Skeletal muscle cell (primary cell): ENCODE measurements at regions not wholly inside any gene's neighbourhood (a gene's known extent, or its start where the extent isn't known, plus 50 kb on each side); places are given as distances from the start of the nearest gene placed in this dataset.

Source experiments
- DNase-seq: peaks from one replicate; pipeline ENCODE4 v3.0.0-alpha.2; 2010; ENCODE audit warnings: low read depth
- H3K4me3 ChIP-seq: 2 replicates; pipeline ENCODE4 v1.5.1; 2011; ENCODE audit warnings: low read depth, mild to moderate bottlenecking, control low read depth, low read length, moderate library complexity

DNA sequence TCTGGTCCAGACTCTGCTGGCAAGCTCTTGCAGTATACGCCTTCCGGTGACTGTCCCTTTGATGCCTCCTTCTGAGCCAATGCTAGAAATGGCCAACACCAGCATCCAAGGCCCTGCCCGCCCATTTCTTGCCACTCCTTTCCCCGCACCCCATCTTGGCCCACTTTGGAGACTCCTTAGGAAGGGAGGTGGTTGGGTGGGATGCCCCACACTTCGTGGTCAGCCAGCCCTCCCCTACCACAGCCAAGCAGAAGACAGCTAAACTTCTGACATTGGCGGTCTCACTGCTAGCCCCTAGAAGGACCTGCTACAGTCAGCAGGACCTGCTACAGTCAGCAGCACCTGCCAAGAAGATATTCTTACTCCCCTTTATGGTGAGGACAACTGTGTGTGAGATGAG is 73.5 kb upstream of the CLDN14 start:
- H3K4me3 ChIP-seq = no peak overlapping the region
- DNase-seq = no peak

DNA sequence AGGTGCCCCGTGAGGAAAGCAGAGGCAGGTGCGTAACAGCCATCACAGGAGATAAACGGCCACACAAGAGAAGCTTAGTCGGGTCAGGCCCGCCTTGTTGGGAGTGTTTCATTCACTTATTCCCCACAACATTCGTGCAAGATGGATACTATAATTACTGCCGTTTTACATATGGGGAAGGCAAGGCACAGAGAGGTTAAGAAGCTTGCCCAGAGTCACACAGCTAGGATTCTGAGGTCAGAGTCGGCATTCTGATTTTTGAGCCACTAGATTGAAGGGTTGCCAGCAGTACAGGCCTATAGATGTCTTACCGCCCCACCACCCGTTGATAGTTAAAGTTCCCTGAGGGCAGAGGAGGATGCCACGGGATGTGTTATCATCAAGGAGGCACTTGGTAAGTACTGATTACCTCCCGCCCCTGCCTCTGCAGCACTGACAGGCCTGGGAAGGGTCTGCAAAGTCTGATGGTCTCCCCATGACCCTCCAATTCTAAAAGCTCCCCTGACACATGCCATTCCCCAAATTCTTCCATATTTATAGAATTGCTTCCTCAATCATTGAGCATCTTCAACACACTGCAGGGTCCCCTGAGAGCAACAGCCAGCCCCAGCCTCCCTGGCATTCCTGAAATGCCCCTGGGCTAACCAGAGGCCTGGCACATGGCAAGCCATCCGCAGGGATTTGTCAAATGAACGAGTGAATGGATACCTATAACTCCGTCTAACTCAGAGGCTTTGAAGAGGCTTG is 74.7 kb upstream of the CLDN14 start:
- no peak overlapping the region for H3K4me3 ChIP-seq
- no peak for DNase-seq

DNA sequence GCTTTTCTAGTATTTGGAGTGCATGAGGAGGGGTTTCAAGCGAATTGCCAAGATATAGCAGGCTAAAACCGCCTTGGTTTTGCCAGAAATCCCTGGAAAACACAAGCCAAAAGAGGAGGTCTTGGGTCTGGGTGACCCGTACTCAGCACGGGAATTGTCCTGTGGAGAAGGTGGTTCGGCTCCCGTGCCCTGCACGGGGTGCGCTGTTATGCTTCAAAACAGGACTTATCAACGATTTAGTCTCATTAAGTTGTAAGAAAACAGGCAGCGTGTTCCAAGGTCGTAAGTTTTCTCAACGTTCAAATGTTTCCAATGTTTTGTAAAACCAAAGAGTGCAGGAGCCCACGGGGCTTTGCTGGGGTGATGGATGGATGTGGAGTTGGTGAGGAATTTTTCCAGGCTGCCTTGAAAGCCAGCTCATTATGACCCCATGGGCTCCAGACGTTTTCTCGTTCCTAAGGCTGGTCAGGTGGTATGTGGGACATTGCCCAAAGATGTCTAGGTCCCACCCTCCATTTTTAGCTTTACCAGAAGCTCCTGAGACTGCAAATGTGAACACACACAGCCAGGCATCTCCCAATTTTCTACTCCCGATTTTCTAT is 75.4 kb upstream of the CLDN14 start:
- no peak for DNase-seq
- no peak overlapping the region for H3K4me3 ChIP-seq

DNA sequence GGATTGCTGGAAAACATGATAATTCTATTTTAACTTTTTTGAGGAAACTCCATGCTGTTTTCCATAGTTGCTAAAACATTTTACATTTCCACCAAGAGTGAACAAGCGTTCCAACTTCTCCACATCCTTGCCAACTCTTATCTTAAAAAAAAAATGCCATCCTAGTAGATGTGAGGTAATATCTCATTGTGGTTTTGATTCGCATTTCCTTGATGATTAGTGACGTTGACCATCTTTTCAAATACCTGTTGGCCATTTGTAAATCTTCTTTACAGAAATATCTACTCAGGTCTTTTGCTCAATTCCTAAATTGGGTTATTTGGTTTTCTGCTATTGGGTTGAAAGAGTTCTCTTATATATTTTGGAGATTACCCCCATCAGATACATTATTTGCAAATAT is 77.4 kb upstream of the CLDN14 start:
- H3K4me3 ChIP-seq = no peak overlapping the region
- no peak for DNase-seq

- DNase-seq = no peak
- H3K4me3 ChIP-seq = no peak overlapping the region
Observed at GRCh38 chr21:36560933-36561575, 81.1 kb upstream of the CLDN14 start.

GRCh38 chr21:36563341-36563926 is 83.5 kb upstream of the CLDN14 start:
- DNase-seq = no peak
- H3K4me3 ChIP-seq = no peak overlapping the region

GRCh38 chr21:36564647-36565046 is 84.7 kb upstream of the CLDN14 start:
- no peak overlapping the region for H3K4me3 ChIP-seq
- DNase-seq = no peak

- H3K4me3 ChIP-seq = no peak overlapping the region
- DNase-seq = no peak
Observed at GRCh38 chr21:36565540-36565939, 85.6 kb upstream of the CLDN14 start.

DNA sequence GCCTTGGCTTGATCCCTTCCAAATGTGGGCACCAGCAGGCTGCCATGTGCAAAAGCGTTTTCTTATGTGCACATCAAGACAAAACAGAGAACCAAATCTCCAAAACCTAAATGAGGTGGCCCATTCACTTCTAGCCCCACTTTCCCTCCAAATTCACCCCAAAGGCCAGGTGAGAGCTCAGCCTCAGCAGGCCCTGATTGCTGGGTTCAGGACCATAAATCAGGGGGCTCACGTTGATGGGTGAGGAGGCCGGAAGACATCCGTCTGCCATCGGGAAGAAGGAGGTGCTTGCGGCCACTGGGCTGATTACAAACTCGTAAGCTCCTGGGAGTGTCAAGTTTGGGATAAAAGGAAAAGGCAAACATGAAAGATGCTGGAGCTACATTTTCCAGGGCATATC is 86.7 kb upstream of the CLDN14 start:
- no peak overlapping the region for H3K4me3 ChIP-seq
- no peak for DNase-seq

DNA sequence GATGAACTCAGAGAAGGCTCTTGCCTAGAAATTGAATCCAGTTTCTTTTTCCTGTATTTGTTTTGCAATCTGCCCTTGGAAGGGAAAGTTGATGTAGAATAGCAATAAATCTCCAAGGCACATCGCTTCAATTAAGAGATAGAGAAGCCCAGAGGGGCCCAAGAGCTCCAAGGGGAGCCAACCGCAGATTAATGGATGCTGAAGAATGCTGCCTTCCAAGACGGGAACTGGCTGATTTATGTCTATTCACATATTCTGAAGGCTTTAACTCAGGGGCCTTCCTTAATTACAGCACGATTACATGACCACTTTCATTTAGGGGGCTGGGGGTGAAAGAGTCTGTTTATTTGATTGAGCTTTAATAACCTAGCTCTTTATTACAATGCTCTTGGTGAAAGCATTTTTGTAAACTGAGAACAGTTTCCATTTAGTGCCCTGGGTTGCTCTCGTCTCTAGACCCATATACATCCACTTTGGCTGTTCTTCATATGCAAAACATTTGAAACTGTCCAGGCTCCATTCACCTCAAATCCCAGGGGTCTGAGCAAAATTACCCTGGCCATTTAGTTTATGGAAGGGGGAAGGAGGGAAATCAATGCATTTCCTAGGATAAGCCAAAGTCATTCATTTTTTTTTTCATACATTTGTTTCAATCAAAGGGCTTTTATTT is 87.4 kb upstream of the CLDN14 start:
- H3K4me3 ChIP-seq = no peak overlapping the region
- no peak for DNase-seq

DNA sequence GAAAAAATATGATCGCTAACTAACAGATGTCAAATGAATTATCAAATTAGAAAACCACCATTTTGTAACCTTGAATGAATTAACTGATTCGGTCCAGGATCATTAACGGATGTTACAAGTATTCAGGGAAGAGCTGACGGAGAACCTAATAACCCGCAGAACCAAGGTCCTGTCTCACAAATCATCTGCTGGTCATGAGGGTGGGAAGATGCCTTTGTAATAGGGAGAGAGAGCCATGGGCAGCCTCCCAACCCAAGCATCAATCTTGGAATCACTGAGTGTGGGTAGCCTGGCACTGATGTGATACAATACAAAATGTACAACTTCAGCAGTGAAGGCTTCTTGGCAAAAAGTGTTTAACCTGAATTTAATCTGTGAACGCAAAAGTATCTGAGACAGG is 89.6 kb upstream of the CLDN14 start:
- H3K4me3 ChIP-seq = no peak overlapping the region
- DNase-seq = no peak

DNA sequence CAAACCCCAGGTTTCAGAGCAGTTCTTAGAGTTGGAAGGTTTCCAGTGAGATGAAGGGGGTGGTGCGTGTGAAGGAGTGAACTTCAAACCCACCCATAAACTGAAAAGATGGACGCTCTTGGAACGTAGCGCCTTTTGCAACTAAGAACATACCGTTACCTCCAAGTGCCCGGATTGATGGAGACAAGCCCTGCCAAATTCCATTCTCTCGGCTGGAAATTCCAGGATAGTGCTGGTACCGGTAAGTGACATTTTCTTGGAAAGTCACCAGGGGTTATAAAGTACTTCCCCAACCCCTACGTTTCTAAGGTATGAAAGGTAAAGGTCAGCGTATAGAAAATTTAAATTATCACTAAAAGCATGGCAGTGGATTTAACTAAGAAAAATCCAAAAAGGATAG is 91.6 kb upstream of the CLDN14 start:
- H3K4me3 ChIP-seq = no peak overlapping the region
- DNase-seq = no peak

DNA sequence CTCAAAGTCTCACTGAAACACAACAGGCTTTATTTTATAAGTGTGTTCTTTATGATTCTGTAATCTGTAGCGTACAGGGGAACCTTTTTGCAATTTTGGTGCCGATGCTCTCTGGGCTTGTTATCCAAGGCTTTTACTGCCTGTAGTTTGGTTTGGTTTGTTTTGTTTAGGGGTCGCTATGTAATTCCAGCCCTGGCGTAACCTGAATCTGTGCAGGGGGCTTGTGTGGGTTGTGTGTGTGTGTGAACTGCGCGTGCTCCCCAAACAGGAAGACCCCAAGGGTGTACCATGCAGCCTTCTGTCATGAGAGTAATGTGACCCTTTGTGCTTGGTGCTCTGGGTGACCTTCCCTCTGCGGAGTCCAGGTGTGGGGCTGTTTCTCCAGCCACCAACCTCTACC is 92.1 kb upstream of the CLDN14 start:
- H3K4me3 ChIP-seq = no peak overlapping the region
- DNase-seq = no peak

DNA sequence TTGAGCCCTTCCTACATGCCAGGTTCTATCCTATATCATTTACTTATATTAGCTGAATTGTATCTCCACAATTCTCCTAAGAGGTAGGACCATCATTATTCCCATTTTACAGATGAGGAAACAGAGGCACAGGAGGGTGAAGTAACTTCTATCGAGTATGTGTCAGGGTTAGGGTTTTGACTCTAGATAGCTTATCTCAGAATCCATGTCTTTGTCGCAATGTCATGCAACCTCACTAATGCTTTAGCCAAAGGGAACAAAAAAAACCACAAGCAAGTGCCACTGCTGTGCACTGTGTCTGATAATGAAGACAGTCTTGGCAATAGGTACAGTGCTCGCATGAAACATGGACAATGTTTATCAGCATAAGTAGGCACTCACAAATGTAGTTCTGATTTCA is 95.4 kb upstream of the CLDN14 start:
- DNase-seq = no peak
- H3K4me3 ChIP-seq = no peak overlapping the region

DNA sequence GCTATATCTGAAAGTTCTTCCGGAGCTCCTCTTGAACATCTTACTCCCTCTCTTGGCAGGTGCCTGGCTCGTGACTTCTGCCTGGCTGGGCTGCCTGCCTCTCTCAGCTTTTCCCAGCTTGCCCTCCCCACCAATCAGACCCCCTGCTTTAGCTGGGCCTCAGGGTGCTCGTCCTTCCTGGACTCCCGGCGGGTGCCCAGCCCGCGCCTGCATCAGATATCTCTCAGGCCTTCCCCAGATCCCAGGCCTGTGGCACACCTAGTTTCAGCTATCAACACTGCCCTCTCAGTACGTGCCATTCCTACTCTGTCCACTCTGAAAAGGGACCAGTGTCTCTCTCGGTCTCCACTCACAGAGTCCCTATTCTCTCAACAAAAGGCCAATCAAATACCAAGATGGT is 96.5 kb upstream of the CLDN14 start:
- DNase-seq = no peak
- no peak overlapping the region for H3K4me3 ChIP-seq

- DNase-seq = no peak
Observed at GRCh38 chr21:36579898-36580297, 100.0 kb upstream of the CLDN14 start.

GRCh38 chr21:36582271-36582670 is 102.3 kb upstream of the CLDN14 start:
- no peak for DNase-seq
- no peak overlapping the region for H3K4me3 ChIP-seq

More at GRCh38 chr21:36579898-36580297, 100.0 kb upstream of the CLDN14 start:
- no peak overlapping the region for H3K4me3 ChIP-seq

- H3K4me3 ChIP-seq = no peak overlapping the region
- no peak for DNase-seq
Observed at GRCh38 chr21:36583591-36583990, 103.7 kb upstream of the CLDN14 start.

DNA sequence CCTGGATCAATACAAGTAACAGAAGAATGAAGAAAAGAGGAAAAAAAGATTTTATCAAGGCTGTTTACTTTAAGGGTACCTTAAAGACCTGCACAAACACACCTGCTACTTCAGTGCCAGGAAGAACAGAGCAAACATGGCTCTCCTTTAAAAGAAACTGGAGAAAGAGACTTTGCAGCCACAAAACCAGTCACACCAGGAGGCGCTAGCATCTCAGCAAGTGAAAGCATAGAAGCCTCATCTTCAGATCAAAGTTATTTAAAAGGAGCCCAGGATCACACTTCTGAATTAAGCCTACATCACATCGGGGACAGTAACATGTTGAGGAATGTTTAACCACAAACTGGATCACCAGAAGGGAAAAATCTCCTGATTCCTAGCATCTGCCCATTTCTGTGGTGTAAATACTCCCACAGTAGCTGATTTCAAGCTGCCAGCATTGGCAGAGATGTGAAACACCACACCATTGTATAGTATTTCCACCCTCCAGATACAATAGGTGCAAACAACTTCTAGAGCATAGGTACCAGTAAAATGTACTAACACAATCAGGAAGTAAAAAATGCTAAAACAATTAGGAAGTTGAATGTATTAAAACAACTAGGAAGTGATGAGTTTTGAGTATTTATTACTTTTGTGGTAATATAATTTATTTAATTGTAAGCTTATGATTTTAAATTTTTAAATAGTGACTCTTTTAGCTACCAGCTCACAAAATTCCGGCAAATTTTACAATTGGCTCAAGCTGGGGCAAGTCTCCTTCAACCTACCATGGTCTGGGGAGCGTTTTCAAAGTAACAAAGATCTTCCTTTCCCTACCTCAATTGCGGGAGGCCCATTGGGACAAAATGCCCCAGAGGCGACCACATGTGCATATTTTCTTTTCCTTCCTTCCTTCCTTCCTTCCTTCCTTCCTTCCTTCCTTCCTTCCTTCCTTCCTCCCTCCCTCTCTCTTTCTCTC is 105.3 kb upstream of the CLDN14 start:
- no peak overlapping the region for H3K4me3 ChIP-seq
- no peak for DNase-seq
